HCT116 (cell line): ENCODE measurements at regions not wholly inside any gene's neighbourhood (a gene's known extent, or its start where the extent isn't known, plus 50 kb on each side); places are given as distances from the start of the nearest gene placed in this dataset.

Source experiments
- CTCF ChIP-seq, 3 experiments: fragments of 200-600 bp in 1 of 3; sonication (generic) in 1 of 3; IDR thresholded peaks in 2 of 3; conservative IDR thresholded peaks in 1 of 3; 2 replicates each; pipeline ENCODE4 v1.5.1; 2012 to 2017; ENCODE audit warnings: low read depth in 2 of 3, low read length in 2 of 3, antibody characterized with exemption in 1 of 3, borderline replicate concordance in 1 of 3, control low read depth in 1 of 3, mild to moderate bottlenecking in 1 of 3, mixed read lengths in 1 of 3, mixed run types in 1 of 3, moderate library complexity in 1 of 3; ENCODE audit not compliant: insufficient read depth in 1 of 3
- SRF ChIP-seq: IDR thresholded peaks from 2 replicates; pipeline ENCODE4 v1.6.1; 2012; ENCODE audit warnings: low read depth

GRCh38 chr7:3233301-3233700, 67.8 kb upstream of the SDK1 start:
- TF ChIP-seq CTCF (IDR thresholded peaks at IDR 0.05 in 2 of 3, conservative IDR thresholded peaks at IDR 0.05 in 1 of 3; ENCODE audit: borderline replicate concordance in 1 of 3, insufficient read depth in 1 of 3, low read depth in 2 of 3, low read length in 2 of 3) (no peak), SRF (no peak)
